ENCODE measurements at regions not wholly inside any gene's neighbourhood (a gene's known extent, or its start where the extent isn't known, plus 50 kb on each side); places are given as distances from the start of the nearest gene placed in this dataset.

- no peak for TF ChIP-seq CTCF (IDR thresholded peaks at IDR 0.05; ENCODE audit: extremely low read depth, missing control alignments)
- no peak for DNase-seq (ENCODE audit: low spot score)
Measured at GRCh38 chr5:94045839-94046782, 304.7 kb upstream of the POU5F2 start.

GRCh38 chr5:94043311-94043710, 301.9 kb upstream of the POU5F2 start:
- no peak for TF ChIP-seq CTCF (IDR thresholded peaks at IDR 0.05; ENCODE audit: extremely low read depth, missing control alignments)
- no peak for DNase-seq (ENCODE audit: low spot score)

- no peak for DNase-seq (ENCODE audit: low spot score)
- TF ChIP-seq CTCF (IDR thresholded peaks at IDR 0.05; ENCODE audit: extremely low read depth, missing control alignments): no peak
Measured at GRCh38 chr5:94040591-94041148, 299.3 kb upstream of the POU5F2 start.

- no peak for TF ChIP-seq CTCF (IDR thresholded peaks at IDR 0.05; ENCODE audit: extremely low read depth, missing control alignments)
- no peak for DNase-seq (ENCODE audit: low spot score)
Measured at GRCh38 chr5:94039101-94039500, 297.7 kb upstream of the POU5F2 start.

GRCh38 chr5:94031631-94032030, 290.2 kb upstream of the POU5F2 start:
- no peak for DNase-seq (ENCODE audit: low spot score)
- TF ChIP-seq CTCF (IDR thresholded peaks at IDR 0.05; ENCODE audit: extremely low read depth, missing control alignments): no peak

GRCh38 chr5:94028001-94028400, 286.6 kb upstream of the POU5F2 start:
- no peak for TF ChIP-seq CTCF (IDR thresholded peaks at IDR 0.05; ENCODE audit: extremely low read depth, missing control alignments)
- no peak for DNase-seq (ENCODE audit: low spot score)

- DNase-seq (ENCODE audit: low spot score): no peak
- TF ChIP-seq CTCF (IDR thresholded peaks at IDR 0.05; ENCODE audit: extremely low read depth, missing control alignments): no peak
Measured at GRCh38 chr5:94027145-94027544, 285.7 kb upstream of the POU5F2 start.
